Hematopoietic multipotent progenitor cell treated with erythropoietin and hydrocortisone succinate and interleukin-3 and kit ligand, for 6 days (in vitro differentiated cells): ENCODE measurements at regions not wholly inside any gene's neighbourhood (a gene's known extent, or its start where the extent isn't known, plus 50 kb on each side); places are given as distances from the start of the nearest gene placed in this dataset.

ENCODE experiments used
- DNase-seq: peaks from one replicate; pipeline ENCODE4 v3.0.0-alpha.2; 2015

GRCh38 chr9:105023788-105024187, 95.8 kb upstream of the ABCA1 start:
- DNase-seq: no peak

GRCh38 chr9:105024529-105024928, 96.6 kb upstream of the ABCA1 start:
- DNase-seq: no peak

DNA sequence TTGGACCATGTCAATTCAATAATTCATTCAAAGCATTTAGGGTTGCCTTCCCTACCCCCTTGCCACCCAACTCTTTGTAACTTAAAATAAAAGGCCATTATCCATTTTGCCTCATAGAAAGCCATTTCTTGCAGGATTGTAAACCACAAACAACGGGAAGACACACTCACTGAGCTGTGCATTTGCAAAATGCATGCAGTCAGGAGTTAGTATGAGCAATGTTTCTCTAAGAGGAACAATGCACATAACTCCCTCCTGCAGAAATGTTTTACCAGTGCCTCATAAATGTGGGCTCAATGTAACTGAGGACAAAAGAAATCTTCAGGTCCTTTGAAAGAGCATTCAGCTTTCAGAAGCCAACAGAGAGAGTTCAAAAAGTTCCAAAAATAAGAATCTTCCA, 98.5 kb upstream of the ABCA1 start:
- DNase-seq: no peak

DNA sequence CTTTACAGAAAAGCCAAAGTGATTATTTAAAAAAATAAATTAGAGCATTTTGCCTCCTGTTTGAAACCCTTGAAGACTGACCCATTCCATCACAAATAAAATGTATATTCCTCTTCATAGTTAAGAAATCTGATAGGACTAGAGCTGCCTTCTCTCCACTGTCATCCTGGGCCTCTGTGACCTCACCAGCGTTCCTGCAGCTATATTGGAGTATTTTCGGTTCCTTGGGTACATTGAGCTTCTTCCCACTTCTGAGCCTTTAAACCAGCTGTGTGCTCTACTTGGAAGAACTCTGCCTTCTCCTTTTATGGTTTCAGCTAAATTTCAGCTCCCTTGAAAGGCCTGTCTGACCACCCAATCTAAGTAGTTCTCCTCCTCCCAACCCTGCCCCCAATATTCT, 99.1 kb upstream of the ABCA1 start:
- no peak for DNase-seq

GRCh38 chr9:105030285-105030684, 102.3 kb upstream of the ABCA1 start:
- no peak for DNase-seq

GRCh38 chr9:105037139-105037538, 109.2 kb upstream of the ABCA1 start:
- DNase-seq: no peak

GRCh38 chr9:105038051-105038450, 110.1 kb upstream of the ABCA1 start:
- DNase-seq: no peak

- DNase-seq: no peak
These were observed 111.3 kb upstream of the ABCA1 start for GRCh38 chr9:105039175-105039799.

GRCh38 chr9:105043370-105043936, 115.5 kb upstream of the ABCA1 start:
- no peak for DNase-seq

DNA sequence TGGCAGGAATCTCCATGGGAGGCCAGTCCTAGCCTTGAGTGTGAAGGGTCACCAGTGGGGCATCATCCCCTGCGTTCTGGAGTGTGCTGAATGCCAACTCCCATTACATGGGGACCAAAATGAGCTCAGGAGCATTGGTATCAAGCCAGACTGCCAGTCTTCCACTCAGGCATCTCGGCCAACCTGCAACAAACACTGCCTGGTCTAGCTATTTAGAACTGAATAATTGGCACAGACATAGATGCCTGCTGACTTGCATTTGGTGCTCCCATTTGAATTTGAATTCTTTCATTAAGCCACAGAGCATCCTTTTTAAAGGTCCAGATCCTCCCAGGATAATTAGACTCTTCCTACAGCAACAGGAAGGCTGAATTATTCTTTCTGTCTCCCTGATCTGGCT, 116.6 kb upstream of the ABCA1 start:
- no peak for DNase-seq

DNA sequence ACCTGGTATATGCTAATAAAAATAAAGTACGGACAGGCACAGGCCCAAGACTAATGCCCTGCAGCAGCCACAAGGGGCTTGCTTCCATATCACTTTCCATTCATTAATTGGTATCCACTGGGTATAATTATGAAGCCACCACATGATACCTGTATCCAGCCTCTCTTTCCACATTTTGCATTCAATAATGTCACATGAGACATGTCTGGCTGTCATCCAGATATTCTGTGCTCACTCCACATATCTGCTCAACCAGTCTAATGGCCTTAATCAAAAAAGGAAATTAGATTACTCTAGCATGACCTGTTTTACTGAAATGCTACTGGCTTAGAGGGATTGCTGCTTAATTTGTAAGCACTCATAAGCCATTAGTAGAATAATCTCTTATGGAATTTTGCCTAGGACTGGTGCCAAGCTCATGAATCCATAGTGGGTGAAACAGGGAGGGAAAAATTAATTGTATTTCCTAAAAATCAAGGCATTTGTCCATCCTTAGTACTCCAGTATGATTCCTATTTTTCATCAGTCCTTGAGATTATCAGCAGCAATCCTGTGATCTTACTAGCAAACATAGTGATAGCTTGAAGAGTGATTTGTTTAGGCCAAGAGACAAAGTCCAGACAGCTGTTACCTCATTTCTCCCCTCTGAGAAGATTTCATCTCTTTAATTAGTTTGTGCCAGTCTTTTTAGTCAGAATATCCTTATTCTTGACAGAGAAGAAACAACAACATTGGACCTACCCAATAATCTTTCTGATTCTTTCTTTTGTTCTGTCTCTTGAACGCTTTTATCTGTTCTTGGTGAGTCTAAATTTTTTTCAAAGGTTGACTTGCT, 119.2 kb upstream of the ABCA1 start:
- no peak for DNase-seq

- DNase-seq: no peak
These were observed 119.7 kb upstream of the ABCA1 start for GRCh38 chr9:105047742-105048041.

DNA sequence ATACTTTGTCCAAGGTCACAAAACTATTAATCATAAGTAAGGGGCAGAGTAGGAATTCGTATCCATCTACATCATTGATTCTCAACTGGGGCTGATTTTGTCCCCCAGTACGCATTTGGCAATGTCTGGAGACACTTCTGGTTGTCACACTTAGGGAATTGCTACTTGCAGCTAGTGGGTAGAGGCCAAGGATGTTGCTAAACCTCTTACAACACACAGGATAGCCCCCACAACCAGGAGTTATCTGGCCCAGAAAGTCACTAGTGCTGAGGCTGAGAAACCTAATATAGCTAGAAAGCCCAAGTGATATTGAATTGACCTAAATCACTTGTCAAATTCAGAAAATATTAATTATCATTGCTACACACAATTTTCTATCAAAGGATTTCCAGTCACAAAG, 120.4 kb upstream of the ABCA1 start:
- no peak for DNase-seq

DNA sequence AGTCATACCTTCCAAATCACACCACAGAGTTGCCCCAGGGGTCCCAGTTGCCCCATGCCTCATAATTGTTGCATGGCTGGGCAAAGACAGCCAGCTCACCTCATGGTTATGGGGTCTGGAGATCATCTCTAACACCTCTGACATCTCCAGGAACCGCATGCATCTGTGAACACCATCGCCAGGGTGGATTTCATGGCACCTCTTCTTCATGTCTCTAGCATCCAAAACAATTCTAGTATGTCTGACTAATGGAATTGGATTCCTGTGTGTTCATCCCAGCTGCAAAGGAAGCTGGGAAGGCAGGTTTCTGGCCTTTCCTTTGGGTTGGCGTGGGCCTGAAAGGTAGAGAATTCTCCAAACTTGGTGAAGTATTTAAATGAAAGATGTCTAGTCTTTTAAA, 122.3 kb upstream of the ABCA1 start:
- DNase-seq: no peak

- DNase-seq: no peak
These were observed 123.9 kb upstream of the ABCA1 start for GRCh38 chr9:105051897-105052296.

- no peak for DNase-seq
These were observed 124.4 kb upstream of the ABCA1 start for GRCh38 chr9:105052346-105052745.

DNA sequence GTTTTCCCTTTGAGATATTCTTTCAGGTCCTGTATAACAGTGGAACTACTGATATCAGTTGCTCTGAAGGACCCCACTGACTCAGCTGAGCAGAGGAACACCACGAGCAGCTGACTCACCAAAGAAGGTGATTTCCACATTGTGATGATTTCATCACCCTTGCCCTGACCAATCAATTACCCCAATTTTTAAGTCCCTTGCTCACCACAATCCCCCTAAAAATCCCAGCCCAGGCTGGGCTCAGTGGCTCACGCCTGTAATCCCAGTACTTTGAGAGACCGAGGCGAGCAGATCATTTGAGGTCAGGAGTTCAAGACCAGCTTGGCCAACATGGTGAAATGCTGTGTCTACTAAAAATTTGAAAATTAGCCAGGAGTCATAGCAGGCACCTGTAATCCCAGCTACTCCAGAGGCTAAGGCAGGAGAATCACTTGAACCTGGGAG, 125.3 kb upstream of the ABCA1 start:
- peak; percentile 56 for DNase-seq

GRCh38 chr9:105054491-105054890, 126.5 kb upstream of the ABCA1 start:
- DNase-seq: no peak

GRCh38 chr9:105055917-105056316, 128.0 kb upstream of the ABCA1 start:
- DNase-seq: no peak

DNA sequence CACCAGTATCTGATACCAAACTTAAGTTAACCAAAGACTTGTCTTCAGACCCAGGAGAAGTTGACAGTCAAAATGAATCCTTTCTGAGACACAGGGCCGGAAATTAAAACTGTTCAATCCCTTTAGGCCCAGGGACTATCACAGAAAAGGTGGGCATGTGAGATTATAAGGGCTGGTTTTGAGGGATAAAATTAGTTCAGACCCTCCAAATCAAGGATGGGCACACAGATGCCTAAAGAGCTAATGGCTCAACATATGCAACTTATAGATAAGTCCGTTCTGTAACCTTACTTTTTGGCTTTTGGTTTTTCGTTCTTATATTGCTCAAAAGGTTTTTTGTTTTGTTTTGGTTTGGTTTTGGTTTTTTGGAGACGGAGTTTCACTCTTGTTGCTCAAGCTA, 129.6 kb upstream of the ABCA1 start:
- DNase-seq: peak; percentile 66

- no peak for DNase-seq
These were observed 131.3 kb upstream of the ABCA1 start for GRCh38 chr9:105059252-105059651.

GRCh38 chr9:105062222-105062855, 134.4 kb upstream of the ABCA1 start:
- no peak for DNase-seq

GRCh38 chr9:105064248-105065097, 136.5 kb upstream of the ABCA1 start:
- peak; percentile 92 for DNase-seq
